H9 (cell line): ENCODE measurements at regions not wholly inside any gene's neighbourhood (a gene's known extent, or its start where the extent isn't known, plus 50 kb on each side); places are given as distances from the start of the nearest gene placed in this dataset.

Experiments used
- DNase-seq: peaks from one replicate; pipeline ENCODE4 v3.0.0-alpha.2; 2017
- H2AFZ ChIP-seq: one replicate; pipeline ENCODE4 v1.6.1; 2013; ENCODE audit warnings: mild to moderate bottlenecking, low read length, control low read depth, moderate library complexity
- H2AK5ac ChIP-seq: 2 replicates; pipeline ENCODE4 v1.6.1; 2013; ENCODE audit warnings: low read length, control low read depth, mixed read lengths; ENCODE audit not compliant: insufficient read length
- H2BK120ac ChIP-seq: one replicate; pipeline ENCODE4 v1.6.1; 2013; ENCODE audit warnings: low read depth, mild to moderate bottlenecking, low read length, control low read depth, inconsistent platforms; ENCODE audit not compliant: poor library complexity, severe bottlenecking
- H2BK12ac ChIP-seq: 2 replicates; pipeline ENCODE4 v1.6.1; 2013; ENCODE audit warnings: low read length, control low read depth, mixed read lengths, low read depth; ENCODE audit not compliant: insufficient read length
- H2BK15ac ChIP-seq: 2 replicates; pipeline ENCODE4 v1.6.1; 2013; ENCODE audit warnings: low read depth, low read length, control low read depth
- H2BK20ac ChIP-seq: one replicate; pipeline ENCODE4 v1.6.1; 2013; ENCODE audit warnings: low read depth, mild to moderate bottlenecking, low read length, control low read depth, inconsistent platforms; ENCODE audit not compliant: poor library complexity, severe bottlenecking
- H2BK5ac ChIP-seq: 2 replicates; pipeline ENCODE4 v1.6.1; 2013; ENCODE audit warnings: low read length, control low read depth, mixed read lengths; ENCODE audit not compliant: insufficient read length
- H3K14ac ChIP-seq: 2 replicates; pipeline ENCODE4 v1.6.1; 2013; ENCODE audit warnings: low read length, control low read depth; ENCODE audit not compliant: insufficient read depth
- H3K18ac ChIP-seq: 2 replicates; pipeline ENCODE4 v1.6.1; 2013; ENCODE audit warnings: low read depth, mild to moderate bottlenecking, mixed read lengths, low read length, control low read depth; ENCODE audit not compliant: insufficient read length
- H3K23ac ChIP-seq: 2 replicates; pipeline ENCODE4 v1.6.1; 2013; ENCODE audit warnings: low read length, control low read depth, mixed read lengths, low read depth; ENCODE audit not compliant: insufficient read length
- H3K23me2 ChIP-seq: 2 replicates; pipeline ENCODE4 v1.6.1; 2013; ENCODE audit warnings: low read depth, mild to moderate bottlenecking, mixed read lengths, low read length, control low read depth; ENCODE audit not compliant: insufficient read length, poor library complexity, severe bottlenecking
- H3K27ac ChIP-seq: 2 replicates; pipeline ENCODE4 v1.5.1; 2013; ENCODE audit warnings: low read length, control low read depth, mixed read lengths, low read depth; ENCODE audit not compliant: insufficient read length
- H3K27me3 ChIP-seq: 2 replicates; pipeline ENCODE4 v1.6.1; 2013; ENCODE audit warnings: low read length, control low read depth, inconsistent platforms; ENCODE audit not compliant: insufficient read depth
- H3K4ac ChIP-seq: 2 replicates; pipeline ENCODE4 v1.6.1; 2013; ENCODE audit warnings: low read depth, mild to moderate bottlenecking, control low read depth, inconsistent platforms, low read length, moderate library complexity
- H3K4me1 ChIP-seq: 2 replicates; pipeline ENCODE4 v1.6.1; 2013; ENCODE audit warnings: low read length, control low read depth, inconsistent platforms; ENCODE audit not compliant: insufficient read depth
- H3K4me2 ChIP-seq: 2 replicates; pipeline ENCODE4 v1.6.1; 2013; ENCODE audit warnings: low read length, control low read depth, mixed read lengths; ENCODE audit not compliant: insufficient read length, insufficient read depth
- H3K56ac ChIP-seq: 2 replicates; pipeline ENCODE4 v1.6.1; 2013; ENCODE audit warnings: low read depth, mild to moderate bottlenecking, mixed read lengths, low read length, control low read depth; ENCODE audit not compliant: insufficient read length
- H3K79me1 ChIP-seq: 2 replicates; pipeline ENCODE4 v1.6.1; 2013; ENCODE audit warnings: low read depth, mild to moderate bottlenecking, moderate library complexity, low read length, control low read depth, inconsistent platforms; ENCODE audit not compliant: insufficient read depth, poor library complexity, severe bottlenecking
- H3K79me2 ChIP-seq: 2 replicates; pipeline ENCODE4 v1.6.1; 2013; ENCODE audit warnings: low read length, control low read depth, inconsistent platforms; ENCODE audit not compliant: insufficient read depth
- H3K9ac ChIP-seq: 2 replicates; pipeline ENCODE4 v1.6.1; 2013; ENCODE audit warnings: low read length, control low read depth, mixed read lengths; ENCODE audit not compliant: insufficient read length; ENCODE audit errors: extremely low read depth
- H3K9me3 ChIP-seq: one replicate; pipeline ENCODE4 v1.6.1; 2013; ENCODE audit warnings: low read depth, low read length, inconsistent platforms; ENCODE audit not compliant: control insufficient read depth
- H3T11ph ChIP-seq: one replicate; pipeline ENCODE4 v1.6.1; 2013; ENCODE audit warnings: mild to moderate bottlenecking, low read length, control low read depth, inconsistent platforms
- H4K20me1 ChIP-seq: one replicate; pipeline ENCODE4 v1.6.1; 2013; ENCODE audit not compliant: control insufficient read depth, insufficient read length, insufficient read depth
- H4K5ac ChIP-seq: 2 replicates; pipeline ENCODE4 v1.6.1; 2013; ENCODE audit warnings: low read depth, mild to moderate bottlenecking, mixed read lengths, low read length, control low read depth; ENCODE audit not compliant: insufficient read length
- H4K8ac ChIP-seq: replicated peaks from 2 replicates; pipeline ENCODE4 v1.6.1; 2013; ENCODE audit warnings: low read length, control low read depth, mixed read lengths, low read depth; ENCODE audit not compliant: insufficient read length
- H4K91ac ChIP-seq: 2 replicates; pipeline ENCODE4 v1.6.1; 2013; ENCODE audit warnings: low read depth, mild to moderate bottlenecking, moderate library complexity, mixed read lengths, low read length, control low read depth; ENCODE audit not compliant: insufficient read length
- H3K27ac Mint-ChIP-seq, 3 experiments: 2 replicates in 2 of 3; 3 replicates in 1 of 3; pipeline ENCODE4 v1.8.0; 2020 to 2021; ENCODE audit warnings: mixed read lengths in 3 of 3, mild to moderate bottlenecking in 1 of 3, moderate library complexity in 1 of 3
- H3K27me3 Mint-ChIP-seq: 2 replicates; pipeline ENCODE4 v1.8.0; 2021; ENCODE audit warnings: low read depth, mild to moderate bottlenecking, moderate library complexity, mixed read lengths
- H3K36me3 Mint-ChIP-seq, 3 experiments: 2 replicates in 2 of 3; 3 replicates in 1 of 3; pipeline ENCODE4 v1.8.0; 2020 to 2021; ENCODE audit warnings: low read depth in 3 of 3, mixed read lengths in 3 of 3; ENCODE audit not compliant: insufficient read depth in 1 of 3
- H3K4me1 Mint-ChIP-seq, 2 experiments: 2 replicates each; pipeline ENCODE4 v1.8.0; 2020; ENCODE audit warnings: mixed read lengths in 2 of 2
- H3K4me3 Mint-ChIP-seq, 2 experiments: 2 replicates in 1 of 2; 3 replicates in 1 of 2; pipeline ENCODE4 v1.8.0; 2020 to 2021; ENCODE audit warnings: mild to moderate bottlenecking in 2 of 2, mixed read lengths in 2 of 2, moderate library complexity in 1 of 2
- H3K9me3 Mint-ChIP-seq, 2 experiments: 2 replicates in 1 of 2; 3 replicates in 1 of 2; pipeline ENCODE4 v1.8.0; 2020; ENCODE audit warnings: mild to moderate bottlenecking in 2 of 2, mixed read lengths in 2 of 2, moderate library complexity in 1 of 2
- CTCF ChIP-seq: fragments of 200-600 bp; sonication (generic); conservative IDR thresholded peaks from 3 replicates; pipeline ENCODE4 v1.8.0; 2021; ENCODE audit warnings: antibody characterized with exemption, mild to moderate bottlenecking
- WGBS: extraction: QIAGEN DNeasy Blood & Tissue Kit; methylation state at CpG from one replicate; pipeline ENCODE4 v1.1.7; 2013; ENCODE audit warnings: missing lambda C conversion rate, low lambda C conversion rate, mixed read lengths; ENCODE audit not compliant: insufficient read length; ENCODE audit errors: extremely low coverage; 5-methylcytosine and 5-hydroxymethylcytosine counted together

GRCh38 chr1:229136822-229137221 is 134.1 kb upstream of the RAB4A start:
- Mint-ChIP-seq H3K27ac (no peak overlapping the region), H3K27me3 (peaks cover 9% of the 10 kb centered on the region), H3K4me3 (no peak overlapping the region), H3K4me1 (peaks cover 3 to 4% of the 10 kb centered on the region in 2 experiments), H3K9me3 (peaks cover 28 to 30% of the 10 kb centered on the region in 2 experiments), H3K36me3 (peaks cover 18 to 24% (median 21%) of the 10 kb centered on the region in 3 experiments)
- Histone ChIP-seq H2BK5ac (no peak overlapping the region), H4K8ac (no peak overlapping the region), H3T11ph (no peak overlapping the region), H2BK15ac (no peak overlapping the region), H3K23me2 (no peaks in the 10 kb centered on the region), H3K27me3 (no peaks in the 10 kb centered on the region), H3K79me1 (no peaks in the 10 kb centered on the region), H4K20me1 (no peaks in the 10 kb centered on the region), H3K14ac (no peak overlapping the region), H3K4me1 (no peaks in the 10 kb centered on the region), H2AK5ac (no peak overlapping the region), H3K23ac (no peak overlapping the region), H3K9ac (no peak overlapping the region), H3K9me3 (peaks cover 5% of the 10 kb centered on the region), H3K56ac (no peak overlapping the region), H3K79me2 (no peaks in the 10 kb centered on the region), H2BK12ac (no peak overlapping the region), H2AFZ (no peak overlapping the region), H3K4ac (no peak overlapping the region), H2BK120ac (no peak overlapping the region), H3K4me2 (no peak overlapping the region), H4K91ac (no peak overlapping the region), H3K27ac (no peak overlapping the region), H2BK20ac (no peak overlapping the region), H3K18ac (no peak overlapping the region), H4K5ac (no peak overlapping the region)
- no CpG with 5 or more reads among the region's 3 CpGs for WGBS
- TF ChIP-seq CTCF, result no peak
- no peak for DNase-seq
